IMR-90 (cell line): ENCODE measurements at regions not wholly inside any gene's neighbourhood (a gene's known extent, or its start where the extent isn't known, plus 50 kb on each side); places are given as distances from the start of the nearest gene placed in this dataset.

Experiments used
- ATAC-seq: fragments of 200-7000 bp; cut with Tn5 transposase; 2 replicates; pipeline ENCODE4 v1.9.1; 2020; ENCODE audit warnings: low read depth, mild to moderate bottlenecking, moderate library complexity
- BruUV-seq: library from RNA; stranded (reverse); fragments of 400-500 nt; replicated peaks from 2 replicates; lab custom pipeline; 2021; lab: Mats Ljungman, UMichigan
- CTCF ChIA-PET: fragments of 300-600 bp; formaldehyde crosslinking; extraction: SDS; loops from one replicate; lab custom pipeline; 2021; ENCODE audit warnings: antibody characterized with exemption; lab: Yijun Ruan, JAX
- POLR2A ChIA-PET: fragments of 300-600 bp; sonication (Branson Sonifier 250); formaldehyde crosslinking; loops from one replicate; lab custom pipeline; 2022; ENCODE audit warnings: antibody characterized with exemption; ENCODE audit not compliant: unreplicated experiment; lab: Charles Lee
- DNase-seq: peaks from one replicate; pipeline ENCODE4 v3.0.0; 2013
- H2AFZ ChIP-seq: replicated peaks from 2 replicates; pipeline ENCODE3; 2013; ENCODE audit warnings: low read length, mild to moderate bottlenecking; ENCODE audit not compliant: poor library complexity
- H2AK5ac ChIP-seq: 2 replicates; pipeline ENCODE4 v1.6.1; 2013; ENCODE audit warnings: low read depth, low read length, inconsistent platforms
- H2AK9ac ChIP-seq: replicated peaks from 2 replicates; pipeline ENCODE3; 2013; ENCODE audit warnings: mild to moderate bottlenecking, low read depth, low read length, moderate library complexity; ENCODE audit not compliant: poor library complexity
- H2BK120ac ChIP-seq: 2 replicates; pipeline ENCODE4 v1.6.1; 2013; ENCODE audit warnings: low read depth, low read length, inconsistent platforms
- H2BK15ac ChIP-seq: 3 replicates; pipeline ENCODE4 v1.6.1; 2013; ENCODE audit warnings: low read depth, low read length, inconsistent platforms
- H2BK20ac ChIP-seq: 2 replicates; pipeline ENCODE4 v1.6.1; 2013; ENCODE audit warnings: low read depth, mild to moderate bottlenecking, inconsistent platforms, low read length, moderate library complexity
- H2BK5ac ChIP-seq: 2 replicates; pipeline ENCODE4 v1.6.1; 2013; ENCODE audit warnings: mild to moderate bottlenecking, low read depth, low read length, inconsistent platforms; ENCODE audit not compliant: poor library complexity, severe bottlenecking
- H3K14ac ChIP-seq: replicated peaks from 2 replicates; pipeline ENCODE4 v1.6.1; 2013; ENCODE audit warnings: low read depth, low read length, inconsistent platforms
- H3K18ac ChIP-seq: 2 replicates; pipeline ENCODE4 v1.6.1; 2013; ENCODE audit warnings: low read depth, low read length, control low read depth
- H3K23ac ChIP-seq: 2 replicates; pipeline ENCODE4 v1.6.1; 2013; ENCODE audit warnings: low read depth, low read length, inconsistent platforms
- H3K27ac ChIP-seq: 2 replicates; pipeline ENCODE4 v1.5.1; 2013; ENCODE audit warnings: mild to moderate bottlenecking, control low read depth, low read length; ENCODE audit not compliant: insufficient read depth
- H3K27me3 ChIP-seq: 2 replicates; pipeline ENCODE4 v1.6.1; 2013; ENCODE audit warnings: low read length; ENCODE audit not compliant: control insufficient read depth, insufficient read depth
- H3K36me3 ChIP-seq: 2 replicates; pipeline ENCODE4 v1.6.1; 2013; ENCODE audit warnings: low read length, mixed read lengths; ENCODE audit not compliant: control insufficient read depth, insufficient read depth
- H3K4ac ChIP-seq: 2 replicates; pipeline ENCODE4 v1.6.1; 2013; ENCODE audit warnings: low read depth, low read length, inconsistent platforms
- H3K4me1 ChIP-seq: 2 replicates; pipeline ENCODE4 v1.6.1; 2013; ENCODE audit warnings: low read length, mixed read lengths; ENCODE audit not compliant: control insufficient read depth, insufficient read depth
- H3K4me2 ChIP-seq: 2 replicates; pipeline ENCODE4 v1.6.1; 2013; ENCODE audit warnings: low read depth, mild to moderate bottlenecking, control low read depth, low read length, moderate library complexity
- H3K4me3 ChIP-seq: 2 replicates; pipeline ENCODE4 v1.5.1; 2013; ENCODE audit warnings: low read depth, mild to moderate bottlenecking, control low read depth, low read length, moderate library complexity; ENCODE audit not compliant: insufficient read depth
- H3K56ac ChIP-seq: 2 replicates; pipeline ENCODE4 v1.6.1; 2013; ENCODE audit warnings: low read length, inconsistent platforms; ENCODE audit not compliant: insufficient read depth; ENCODE audit errors: extremely low read depth
- H3K79me1 ChIP-seq, 2 experiments: 2 replicates each; pipeline ENCODE4 v1.6.1; 2013; ENCODE audit warnings: low read length in 2 of 2, inconsistent platforms in 1 of 2, low read depth in 1 of 2
- H3K9ac ChIP-seq: 2 replicates; pipeline ENCODE4 v1.6.1; 2013; ENCODE audit warnings: low read depth, low read length, control low read depth
- H3K9me1 ChIP-seq: 2 replicates; pipeline ENCODE4 v1.6.1; 2013; ENCODE audit warnings: low read length, inconsistent platforms; ENCODE audit not compliant: insufficient read depth
- H3K9me3 ChIP-seq: 2 replicates; pipeline ENCODE4 v1.6.1; 2013; ENCODE audit warnings: low read length; ENCODE audit not compliant: control insufficient read depth, insufficient read depth
- H4K20me1 ChIP-seq: 2 replicates; pipeline ENCODE4 v1.6.1; 2013; ENCODE audit warnings: low read length, inconsistent platforms; ENCODE audit not compliant: insufficient read depth
- H4K5ac ChIP-seq: 2 replicates; pipeline ENCODE4 v1.6.1; 2013; ENCODE audit warnings: mild to moderate bottlenecking, low read depth, low read length, control low read depth
- H4K8ac ChIP-seq, 2 experiments: 2 replicates each; pipeline ENCODE4 v1.6.1; 2013; ENCODE audit warnings: low read depth in 2 of 2, low read length in 2 of 2, control low read depth in 1 of 2, inconsistent platforms in 1 of 2
- H4K91ac ChIP-seq: 2 replicates; pipeline ENCODE4 v1.6.1; 2013; ENCODE audit warnings: low read depth, low read length, inconsistent platforms; ENCODE audit not compliant: insufficient read depth
- CEBPB ChIP-seq: IDR thresholded peaks from 2 replicates; pipeline ENCODE4 v1.6.1; 2012; ENCODE audit warnings: low read depth, low read length, improper control_type of control experiment
- POLR2A ChIP-seq: IDR thresholded peaks from 2 replicates; pipeline ENCODE4 v1.6.1; 2012; ENCODE audit warnings: mild to moderate bottlenecking, low read depth, low read length
- WGBS, 2 experiments: methylation state at CpG; one replicate each; pipeline versions ENCODE4 v1.1.5 to v1.1.7; 2013; ENCODE audit warnings: missing lambda C conversion rate in 2 of 2; ENCODE audit not compliant: insufficient read length in 1 of 2; ENCODE audit errors: extremely low coverage in 2 of 2; 5-methylcytosine and 5-hydroxymethylcytosine counted together
- dilution Hi-C: fragments of 300-500 bp; cut with HindIII; formaldehyde crosslinking; loops from one replicate; pipeline ENCODE4 v1.14.3; 2018; ENCODE audit warnings: low sequenced_read_pairs; ENCODE audit not compliant: unreplicated experiment
- in situ Hi-C: fragments of 300-500 bp; cut with MboI; formaldehyde crosslinking; loops from 3 replicates; pipeline ENCODE4 v1.14.3; 2019; ENCODE audit warnings: low sequenced_read_pairs, inconsistent platforms, mixed read lengths
- intact Hi-C: fragments of 100-400 bp; cut with micrococcal nuclease; formaldehyde crosslinking; loops from 2 replicates; pipeline ENCODE4 v1.10.0; 2022

DNA sequence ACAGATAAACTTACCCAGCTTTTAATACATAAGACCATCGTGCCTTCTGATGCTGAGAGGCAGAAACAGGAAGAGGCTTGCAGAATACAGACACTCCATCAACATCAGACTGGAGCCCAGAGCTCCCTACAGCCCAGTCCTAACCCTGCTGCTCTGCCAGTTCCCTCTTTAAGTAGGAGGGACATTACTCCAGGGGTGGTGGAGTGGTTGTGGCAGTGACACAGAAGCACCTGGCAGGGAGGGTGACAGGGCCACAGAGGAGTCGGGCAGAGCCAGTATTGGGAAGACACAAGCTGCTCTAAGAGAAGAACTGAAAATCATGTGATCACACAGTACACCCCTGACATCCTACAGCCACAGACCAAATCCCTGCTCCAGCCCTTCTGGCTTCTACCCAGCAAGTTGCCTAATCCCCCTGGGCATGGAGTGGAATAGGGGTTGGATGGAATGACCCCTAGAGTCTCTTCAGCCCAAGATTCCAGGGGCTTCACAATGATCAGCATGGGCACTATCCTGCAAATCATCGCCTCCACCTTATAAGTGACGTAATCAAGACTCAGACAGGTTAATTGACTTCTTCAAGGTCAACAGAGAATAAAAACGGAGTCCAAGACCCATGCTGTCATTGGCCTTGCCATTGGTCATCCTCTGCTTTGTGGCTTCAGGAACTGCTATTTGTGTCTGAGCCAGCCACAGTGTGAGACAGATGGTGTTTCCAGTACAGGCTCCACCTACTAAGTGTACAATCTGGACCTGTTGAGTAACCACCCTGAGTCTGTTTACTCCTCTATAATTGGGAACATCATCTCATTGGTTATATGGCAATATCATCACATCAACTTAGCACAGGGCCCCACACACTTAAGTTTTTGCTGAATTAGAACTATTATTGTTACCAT is 61.1 kb upstream of the ZMIZ1 start:
- Histone ChIP-seq H3K4me3 (no peak overlapping the region), H4K8ac (no peak overlapping the region), H3K79me1 (no peaks in the 10 kb centered on the region), H2BK120ac (no peak overlapping the region), H3K56ac (no peak overlapping the region), H2BK20ac (no peak overlapping the region), H3K9me1 (no peaks in the 10 kb centered on the region), H2AK9ac (no peak overlapping the region), H2AK5ac (no peak overlapping the region; the same call in 1 of the 2 replicates), H3K27ac (no peak overlapping the region), H3K4me2 (no peak overlapping the region), H2AFZ (no peak overlapping the region), H3K36me3 (no peaks in the 10 kb centered on the region), H3K4ac (no peak overlapping the region), H3K18ac (no peak overlapping the region), H2BK5ac (no peak overlapping the region), H3K9ac (no peak overlapping the region), H3K23ac (no peak overlapping the region), H4K5ac (no peak overlapping the region), H3K9me3 (no peaks in the 10 kb centered on the region), H4K20me1 (no peaks in the 10 kb centered on the region), H3K27me3 (peaks cover 47% of the 10 kb centered on the region), H2BK15ac (no peak overlapping the region), H3K14ac (no peak overlapping the region), H4K91ac (no peak overlapping the region), H3K4me1 (peaks cover 1% of the 10 kb centered on the region; the same call in 1 of the 2 replicates)
- no peak for DNase-seq
- ChIA-PET POLR2A (no interaction called here), CTCF (no interaction called here)
- ATAC-seq, result peak; percentile 46; the same call in 1 of the 2 replicates
- TF ChIP-seq CEBPB, result 0 out of 2 replicates have a peak, but pooled peaks have one; percentile 0
- TF ChIP-seq POLR2A, result no peak
- no TSS peak for BruUV-seq
- intact Hi-C loops (no loop called here), in situ Hi-C loops (no loop called here), dilution Hi-C loops (no loop called here)
- WGBS, 2 experiments, result 78% methylated on average over 3 of the region's 5 CpGs; no CpG with 5 or more reads in 1 of the 2 experiments
